ENCODE measurements at regions not wholly inside any gene's neighbourhood (a gene's known extent, or its start where the extent isn't known, plus 50 kb on each side); places are given as distances from the start of the nearest gene placed in this dataset.

- TF ChIP-seq REST (IDR thresholded peaks at IDR 0.05; ENCODE audit: insufficient read depth in 1 of 2, low read depth in 2 of 2, low read length in 2 of 2), result no peak
- no peak for TF ChIP-seq POLR2AphosphoS5 (IDR thresholded peaks at IDR 0.05; ENCODE audit: low read depth, low read length)
- TF ChIP-seq SIN3A (IDR thresholded peaks at IDR 0.05; ENCODE audit: borderline replicate concordance, insufficient read depth, low read length), result no peak
- TF ChIP-seq TAF1 (IDR thresholded peaks at IDR 0.05; ENCODE audit: borderline replicate concordance, insufficient read depth, low read length), result no peak
- TF ChIP-seq FOXP2 (optimal IDR thresholded peaks at IDR 0.05; ENCODE audit: borderline replicate concordance, extremely low read depth, extremely low read length, insufficient read depth), result no peak
Observed at GRCh38 chr9:11755951-11756350, 937.2 kb upstream of the TYRP1 start.

GRCh38 chr9:11757408-11757807 is 935.8 kb upstream of the TYRP1 start:
- no peak for TF ChIP-seq FOXP2 (optimal IDR thresholded peaks at IDR 0.05; ENCODE audit: borderline replicate concordance, extremely low read depth, extremely low read length, insufficient read depth)
- TF ChIP-seq TAF1 (IDR thresholded peaks at IDR 0.05; ENCODE audit: borderline replicate concordance, insufficient read depth, low read length), result no peak
- no peak for TF ChIP-seq SIN3A (IDR thresholded peaks at IDR 0.05; ENCODE audit: borderline replicate concordance, insufficient read depth, low read length)
- TF ChIP-seq REST (IDR thresholded peaks at IDR 0.05; ENCODE audit: insufficient read depth in 1 of 2, low read depth in 2 of 2, low read length in 2 of 2), result no peak
- no peak for TF ChIP-seq POLR2AphosphoS5 (IDR thresholded peaks at IDR 0.05; ENCODE audit: low read depth, low read length)

- TF ChIP-seq SIN3A (IDR thresholded peaks at IDR 0.05; ENCODE audit: borderline replicate concordance, insufficient read depth, low read length) (no peak), TAF1 (IDR thresholded peaks at IDR 0.05; ENCODE audit: borderline replicate concordance, insufficient read depth, low read length) (no peak), POLR2AphosphoS5 (IDR thresholded peaks at IDR 0.05; ENCODE audit: low read depth, low read length) (no peak), FOXP2 (optimal IDR thresholded peaks at IDR 0.05; ENCODE audit: borderline replicate concordance, extremely low read depth, extremely low read length, insufficient read depth) (no peak), REST (IDR thresholded peaks at IDR 0.05; ENCODE audit: insufficient read depth in 1 of 2, low read depth in 2 of 2, low read length in 2 of 2) (no peak)
Observed at GRCh38 chr9:11758016-11758415, 935.2 kb upstream of the TYRP1 start.

- TF ChIP-seq TAF1 (IDR thresholded peaks at IDR 0.05; ENCODE audit: borderline replicate concordance, insufficient read depth, low read length), result no peak
- no peak for TF ChIP-seq REST (IDR thresholded peaks at IDR 0.05; ENCODE audit: insufficient read depth in 1 of 2, low read depth in 2 of 2, low read length in 2 of 2)
- TF ChIP-seq POLR2AphosphoS5 (IDR thresholded peaks at IDR 0.05; ENCODE audit: low read depth, low read length), result no peak
- TF ChIP-seq SIN3A (IDR thresholded peaks at IDR 0.05; ENCODE audit: borderline replicate concordance, insufficient read depth, low read length), result no peak
- TF ChIP-seq FOXP2 (optimal IDR thresholded peaks at IDR 0.05; ENCODE audit: borderline replicate concordance, extremely low read depth, extremely low read length, insufficient read depth), result no peak
Observed at GRCh38 chr9:11779971-11780370, 913.2 kb upstream of the TYRP1 start.

GRCh38 chr9:11792870-11793269 is 900.3 kb upstream of the TYRP1 start:
- TF ChIP-seq TAF1 (IDR thresholded peaks at IDR 0.05; ENCODE audit: borderline replicate concordance, insufficient read depth, low read length) (no peak), FOXP2 (optimal IDR thresholded peaks at IDR 0.05; ENCODE audit: borderline replicate concordance, extremely low read depth, extremely low read length, insufficient read depth) (no peak), REST (IDR thresholded peaks at IDR 0.05; ENCODE audit: insufficient read depth in 1 of 2, low read depth in 2 of 2, low read length in 2 of 2) (no peak), SIN3A (IDR thresholded peaks at IDR 0.05; ENCODE audit: borderline replicate concordance, insufficient read depth, low read length) (no peak)

Data from PFSK-1 (cell line).